DOHH2 (cell line): ENCODE measurements at regions not wholly inside any gene's neighbourhood (a gene's known extent, or its start where the extent isn't known, plus 50 kb on each side); places are given as distances from the start of the nearest gene placed in this dataset.

Experiments
- CTCF ChIP-seq: fragments of 200-600 bp; sonication (generic); IDR thresholded peaks from one replicate; pipeline ENCODE4 v1.5.1; 2014; ENCODE audit warnings: antibody characterized with exemption, mild to moderate bottlenecking, low read depth, low read length; ENCODE audit not compliant: poor library complexity, severe bottlenecking
- EZH2phosphoT487 ChIP-seq: fragments of 200-600 bp; sonication (generic); IDR thresholded peaks from 2 replicates; pipeline ENCODE4 v1.6.1; 2017; ENCODE audit warnings: borderline replicate concordance, mild to moderate bottlenecking, antibody characterized with exemption, low read length, moderate library complexity, mixed read lengths

GRCh38 chr1:96995351-96995750 is 273.8 kb downstream of the PTBP2 start:
- TF ChIP-seq EZH2phosphoT487 (no peak), CTCF (no peak)
